ENCODE measurements at regions not wholly inside any gene's neighbourhood (a gene's known extent, or its start where the extent isn't known, plus 50 kb on each side); places are given as distances from the start of the nearest gene placed in this dataset.
"Not testable (repeated sequence)": the region's sequence is repeated elsewhere in the genome, so short reads cannot be mapped to it uniquely, and the experiment has no call there.

DNA sequence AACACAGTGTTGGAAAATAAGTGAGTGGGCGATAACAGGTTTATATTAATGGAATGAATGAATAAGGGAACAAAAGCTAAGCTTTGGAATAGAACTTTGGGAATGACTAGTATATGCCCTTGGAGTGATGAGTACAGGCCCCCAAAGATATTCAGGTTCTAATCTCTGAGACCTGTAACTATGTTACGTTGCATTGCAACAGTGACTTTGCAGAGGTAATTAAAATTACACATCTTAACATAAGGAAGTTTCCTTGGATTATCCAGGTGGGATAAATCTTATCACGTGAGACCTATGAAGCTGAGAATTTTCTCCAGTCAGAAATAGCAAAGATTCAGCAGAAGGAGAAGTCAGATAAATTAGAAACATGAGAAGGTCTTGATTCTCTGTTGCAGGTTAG, 661.5 kb upstream of the LINC00305 start:
- DNase-seq: no peak

DNA sequence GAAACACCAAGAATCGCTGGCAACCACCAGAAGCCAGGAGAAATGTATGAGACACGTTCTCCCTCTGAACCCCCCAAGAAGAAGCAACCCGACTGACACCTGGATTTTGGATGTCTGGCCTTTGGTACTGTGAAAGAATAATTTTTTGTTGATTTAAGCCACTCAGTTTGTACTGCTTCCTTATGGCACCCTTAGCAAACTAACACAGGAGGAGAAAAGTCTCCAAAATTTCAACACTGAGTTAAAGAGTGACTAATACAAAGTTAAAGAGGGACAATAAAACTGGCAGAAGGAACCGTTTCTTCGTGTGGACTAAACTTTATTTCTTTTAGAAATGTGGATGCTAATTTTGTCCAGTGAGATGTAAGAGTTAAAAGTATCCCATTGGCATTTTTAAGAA, 660.9 kb upstream of the LINC00305 start:
- no peak for DNase-seq

DNA sequence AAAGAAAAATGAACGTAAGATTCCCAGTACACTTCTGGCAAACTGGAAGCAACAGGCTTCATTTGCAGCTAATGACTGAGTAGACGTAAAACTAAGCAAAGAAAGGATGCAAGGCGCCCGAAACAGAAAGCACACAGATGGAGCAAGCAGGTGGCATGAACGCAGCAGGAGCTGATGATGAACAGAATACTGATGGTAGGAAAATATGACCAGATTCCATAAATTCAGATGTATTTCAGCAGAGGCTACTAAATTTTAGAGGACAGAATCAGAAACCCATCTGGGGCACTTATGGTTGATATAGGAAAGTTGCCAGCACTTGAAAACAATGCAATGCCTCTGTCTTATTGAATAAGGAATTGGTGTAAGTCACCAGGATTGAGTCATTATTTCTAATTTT, 658.7 kb upstream of the LINC00305 start:
- DNase-seq: no peak

GRCh38 chr18:64806691-64807090, 657.8 kb upstream of the LINC00305 start:
- no peak for DNase-seq

DNA sequence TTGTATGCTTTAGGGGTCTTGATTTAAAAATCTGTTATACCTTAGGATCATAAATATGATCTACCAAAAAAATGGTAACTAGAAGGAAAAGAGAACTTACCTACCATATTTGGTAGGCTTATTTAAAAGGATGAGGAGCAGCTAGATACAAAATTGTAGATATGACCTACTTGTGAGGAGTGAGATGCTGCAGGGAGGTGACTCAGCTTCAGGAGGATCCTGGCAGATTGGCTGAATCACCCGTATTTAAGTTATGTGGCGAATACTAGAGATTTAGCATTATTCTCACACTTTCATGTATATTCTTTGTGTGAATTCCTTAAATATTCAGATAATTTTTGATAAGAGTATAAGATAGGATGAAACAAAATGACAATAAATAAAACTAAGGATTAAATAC, 657.3 kb upstream of the LINC00305 start:
- no peak for DNase-seq

DNA sequence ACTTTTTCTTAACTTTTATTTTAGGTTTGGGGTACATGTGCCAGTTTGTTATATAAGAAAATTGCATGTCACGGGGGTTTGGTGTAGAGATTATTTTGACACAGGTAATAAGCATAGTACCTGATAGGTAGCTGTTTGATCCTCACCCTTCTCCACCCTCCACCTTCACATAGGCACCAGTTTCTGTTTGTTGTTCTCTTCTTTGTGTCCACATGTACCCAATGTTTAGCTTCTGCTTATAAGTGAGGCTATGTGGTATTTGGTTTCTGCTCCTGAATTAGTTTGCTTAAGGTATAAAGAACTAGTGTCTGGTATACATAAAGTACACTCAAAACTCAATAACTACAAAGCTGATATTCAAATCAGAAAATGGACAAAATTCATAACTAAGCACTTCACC, 654.6 kb upstream of the LINC00305 start:
- no peak for DNase-seq

GRCh38 chr18:64800151-64800550, 651.3 kb upstream of the LINC00305 start:
- DNase-seq: no peak

- DNase-seq: no peak
Observed at GRCh38 chr18:64799376-64799775, 650.5 kb upstream of the LINC00305 start.

DNA sequence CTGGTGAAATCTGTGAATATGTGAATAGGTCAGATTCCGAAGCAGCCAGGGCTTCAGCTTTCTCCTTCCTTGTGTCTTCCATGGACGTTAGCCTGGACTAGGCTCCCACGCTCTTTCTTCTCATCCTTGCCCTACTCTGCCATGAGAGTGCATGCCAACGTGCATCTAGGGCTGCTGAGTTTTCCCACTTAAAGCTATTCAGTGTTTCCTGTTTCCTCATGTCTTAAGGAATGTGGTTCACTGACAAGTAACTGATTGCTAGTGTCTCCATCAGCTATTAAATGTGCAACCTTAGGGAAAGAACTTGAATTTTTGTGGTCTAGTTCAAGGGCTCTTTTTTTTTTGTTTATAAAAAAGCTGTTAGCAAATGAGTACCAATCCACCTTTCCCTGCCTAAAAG, 642.3 kb upstream of the LINC00305 start:
- no peak for DNase-seq

DNA sequence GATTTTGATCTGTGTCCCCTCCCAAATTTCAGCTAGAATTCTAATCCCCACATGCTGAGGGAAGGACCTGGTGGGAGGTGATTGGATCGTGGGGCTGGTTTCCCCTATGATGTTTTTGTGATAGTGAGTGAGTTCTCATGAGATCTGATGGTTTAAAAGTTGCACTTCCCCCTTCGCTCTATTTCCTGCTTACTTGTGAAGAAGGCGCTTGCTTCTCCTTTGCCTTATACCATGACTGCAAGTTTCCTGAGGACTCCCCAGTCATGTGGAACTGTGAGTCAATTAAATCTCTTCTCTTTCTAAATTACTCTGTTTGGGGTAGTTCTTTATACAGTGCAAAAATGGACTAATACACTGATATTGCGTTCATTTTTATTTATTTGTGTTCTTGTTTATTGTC, 636.8 kb upstream of the LINC00305 start:
- no peak for DNase-seq

GRCh38 chr18:64777556-64777955, 628.7 kb upstream of the LINC00305 start:
- no peak for DNase-seq

- no peak for DNase-seq
Observed at GRCh38 chr18:64765908-64766307, 617.0 kb upstream of the LINC00305 start.

DNA sequence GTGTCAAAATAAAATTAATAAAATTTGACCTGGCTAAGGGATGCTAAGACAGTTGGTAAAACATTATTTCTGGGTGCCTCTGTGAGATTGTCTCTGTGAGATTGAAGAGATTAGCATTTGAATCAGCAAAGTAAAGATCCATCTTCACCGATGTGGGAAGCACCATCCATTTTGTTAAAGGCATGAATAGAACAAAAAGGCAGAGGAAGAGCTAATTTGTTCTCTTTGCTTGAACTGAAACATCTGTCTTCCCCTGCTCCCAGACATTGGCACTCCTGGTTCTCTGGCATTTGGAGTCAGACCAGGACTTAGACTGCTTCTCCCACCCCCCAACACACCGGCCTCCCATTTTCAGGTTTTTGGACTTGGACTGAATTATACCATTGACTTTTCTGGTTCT, 603.8 kb upstream of the LINC00305 start:
- no peak for DNase-seq

GRCh38 chr18:64749884-64750283, 601.0 kb upstream of the LINC00305 start:
- no peak for DNase-seq

- no peak for DNase-seq
Observed at GRCh38 chr18:64747803-64748202, 598.9 kb upstream of the LINC00305 start.

DNA sequence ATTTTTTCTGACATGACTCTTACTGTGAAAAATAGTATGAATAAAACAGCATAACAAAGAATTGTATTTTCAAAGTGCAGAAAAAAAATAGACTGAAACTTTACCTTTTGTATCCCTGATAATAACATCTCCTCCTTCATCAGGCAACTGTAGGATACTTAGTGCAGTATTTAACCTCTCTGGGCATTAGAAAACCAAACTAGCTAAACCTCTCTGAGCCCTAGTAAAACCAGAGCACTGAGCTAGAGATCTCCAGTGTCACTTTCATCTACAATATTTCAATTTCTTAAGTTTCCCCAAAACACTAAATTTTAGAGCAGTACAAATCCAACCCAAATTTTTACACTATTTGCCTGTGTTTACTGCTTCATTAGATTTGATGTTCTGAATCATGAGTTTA, 594.0 kb upstream of the LINC00305 start:
- DNase-seq: no peak

- DNase-seq: no peak
Observed at GRCh38 chr18:64734063-64734462, 585.2 kb upstream of the LINC00305 start.

GRCh38 chr18:64725657-64726056, 576.8 kb upstream of the LINC00305 start:
- not testable (repeated sequence) for DNase-seq

- no peak for DNase-seq
Observed at GRCh38 chr18:64720781-64721464, 572.0 kb upstream of the LINC00305 start.

GRCh38 chr18:64718808-64719207, 569.9 kb upstream of the LINC00305 start:
- DNase-seq: no peak

GRCh38 chr18:64717026-64717425, 568.1 kb upstream of the LINC00305 start:
- no peak for DNase-seq

- DNase-seq: no peak
Observed at GRCh38 chr18:64714086-64714485, 565.2 kb upstream of the LINC00305 start.

DNA sequence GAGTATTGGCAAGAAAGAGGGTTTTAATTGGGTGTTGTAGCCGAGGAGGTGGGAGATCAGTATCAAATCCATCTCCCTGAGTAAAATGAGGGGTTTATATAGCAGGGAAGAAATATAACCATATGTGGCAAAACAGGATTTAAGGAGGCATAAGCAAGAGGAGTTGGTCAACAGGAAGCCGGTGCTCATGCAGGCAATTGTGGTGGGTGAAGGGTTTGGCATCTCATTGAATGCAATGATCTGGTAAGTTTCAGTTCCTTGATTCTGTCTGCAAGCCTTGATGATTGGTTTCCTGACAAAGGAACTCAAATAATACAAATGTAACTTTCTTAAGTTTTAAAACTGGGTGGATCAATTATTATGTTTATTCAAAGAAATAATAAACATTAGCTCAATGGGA, 564.4 kb upstream of the LINC00305 start:
- DNase-seq: no peak

DNA sequence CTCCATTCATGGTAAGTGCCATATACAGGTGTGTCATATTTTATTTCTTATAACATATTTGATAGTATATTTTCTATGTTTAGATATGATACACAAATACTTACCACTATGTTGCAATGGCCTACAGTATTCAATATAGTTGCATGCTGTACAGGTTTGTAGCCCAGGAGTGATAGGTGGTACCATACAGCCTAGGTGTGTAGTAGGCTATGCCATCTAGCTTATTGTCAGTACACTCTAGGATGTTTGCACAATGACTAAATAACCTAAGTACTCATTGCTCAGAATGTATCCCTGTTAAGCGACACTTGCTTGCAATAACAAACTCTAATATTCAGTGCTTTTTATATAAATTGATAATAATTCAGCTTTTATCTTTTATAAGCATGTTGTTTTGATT, 563.1 kb upstream of the LINC00305 start:
- no peak for DNase-seq

DNA sequence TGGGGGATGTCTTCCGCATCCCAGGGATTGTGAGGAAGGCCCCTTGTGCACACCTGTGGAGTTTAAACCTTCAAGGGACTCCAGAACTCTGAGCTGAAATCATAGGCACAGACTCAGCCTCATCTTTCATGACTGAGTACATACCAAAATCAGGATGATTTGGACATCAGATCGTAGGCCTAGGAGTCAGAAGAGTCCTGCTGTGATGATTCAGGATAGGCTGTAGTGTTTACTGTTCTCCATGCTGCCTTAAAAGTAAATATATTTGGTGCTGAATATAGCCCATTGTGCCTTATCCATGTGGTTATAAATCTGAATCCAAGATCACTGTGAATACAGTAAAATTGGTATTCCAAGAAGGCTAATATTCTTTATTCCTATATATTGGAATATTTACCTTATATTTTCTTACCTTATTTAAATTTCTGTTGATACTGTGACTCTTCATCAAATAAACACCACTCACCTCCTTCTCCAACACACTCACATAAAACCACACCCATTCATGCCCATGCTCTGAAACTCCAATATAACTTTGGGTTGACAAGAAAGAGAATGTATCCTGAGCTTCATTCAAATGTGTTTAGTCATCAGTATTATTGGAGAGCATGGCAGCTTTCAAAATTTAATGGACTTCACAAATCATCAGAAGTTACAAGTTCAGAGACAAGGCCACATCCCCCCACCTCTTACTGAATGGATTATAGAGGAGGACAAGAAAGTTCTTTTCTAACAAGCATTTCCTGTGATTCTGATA, 561.4 kb upstream of the LINC00305 start:
- no peak for DNase-seq
